GM20431 (cell line): ENCODE measurements at regions not wholly inside any gene's neighbourhood (a gene's known extent, or its start where the extent isn't known, plus 50 kb on each side); places are given as distances from the start of the nearest gene placed in this dataset.

ENCODE experiments used
- in situ Hi-C: fragments of 300-500 bp; cut with MseI, MboI; formaldehyde crosslinking; loops from one replicate; pipeline ENCODE4 v1.15.0; 2020; ENCODE audit warnings: low sequenced_read_pairs; ENCODE audit not compliant: unreplicated experiment

DNA sequence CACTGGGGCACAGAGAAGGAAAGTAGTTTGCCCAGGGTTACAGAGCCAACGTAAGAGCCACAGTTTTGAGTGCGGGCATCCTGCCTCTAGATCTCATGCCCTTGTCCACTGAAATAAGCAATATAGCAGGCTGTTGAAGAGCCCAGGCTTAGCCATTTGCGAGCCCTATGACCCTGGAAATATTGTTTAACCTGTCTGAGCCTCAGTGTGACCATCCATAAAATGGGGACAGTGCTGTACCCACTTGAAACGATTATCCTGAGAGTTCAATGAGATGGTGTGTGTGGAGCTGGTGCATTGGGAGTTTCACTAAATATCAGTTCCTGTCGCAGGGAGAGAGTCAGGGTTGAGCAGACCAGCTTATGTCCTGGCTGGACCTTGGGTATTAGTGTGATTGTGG is 173.1 kb upstream of the KCNG1 start:
- in situ Hi-C loops = no loop called here

DNA sequence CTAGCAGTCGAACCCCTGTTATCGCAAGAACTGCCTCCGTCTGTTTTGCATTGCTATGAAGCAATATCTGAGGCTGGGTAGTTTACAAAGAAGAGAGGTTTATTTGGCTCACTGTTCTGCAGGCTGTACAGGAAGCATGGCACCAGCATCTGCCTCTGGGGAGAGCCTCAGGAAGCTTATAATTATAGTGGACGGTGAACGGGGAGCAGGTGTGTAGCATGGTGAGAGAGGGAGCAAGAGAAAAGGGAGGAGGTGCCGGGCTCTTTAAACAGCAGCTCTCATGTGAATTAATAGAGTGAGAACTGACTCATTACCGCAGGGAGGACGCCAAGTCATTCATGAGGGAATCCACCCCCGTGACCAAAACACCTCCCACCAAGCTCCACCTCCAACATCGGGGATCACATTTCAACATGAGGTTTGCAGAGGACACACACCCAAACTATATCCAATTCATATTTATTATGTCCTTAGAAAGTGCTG is 172.6 kb upstream of the KCNG1 start:
- in situ Hi-C loops = no loop called here

DNA sequence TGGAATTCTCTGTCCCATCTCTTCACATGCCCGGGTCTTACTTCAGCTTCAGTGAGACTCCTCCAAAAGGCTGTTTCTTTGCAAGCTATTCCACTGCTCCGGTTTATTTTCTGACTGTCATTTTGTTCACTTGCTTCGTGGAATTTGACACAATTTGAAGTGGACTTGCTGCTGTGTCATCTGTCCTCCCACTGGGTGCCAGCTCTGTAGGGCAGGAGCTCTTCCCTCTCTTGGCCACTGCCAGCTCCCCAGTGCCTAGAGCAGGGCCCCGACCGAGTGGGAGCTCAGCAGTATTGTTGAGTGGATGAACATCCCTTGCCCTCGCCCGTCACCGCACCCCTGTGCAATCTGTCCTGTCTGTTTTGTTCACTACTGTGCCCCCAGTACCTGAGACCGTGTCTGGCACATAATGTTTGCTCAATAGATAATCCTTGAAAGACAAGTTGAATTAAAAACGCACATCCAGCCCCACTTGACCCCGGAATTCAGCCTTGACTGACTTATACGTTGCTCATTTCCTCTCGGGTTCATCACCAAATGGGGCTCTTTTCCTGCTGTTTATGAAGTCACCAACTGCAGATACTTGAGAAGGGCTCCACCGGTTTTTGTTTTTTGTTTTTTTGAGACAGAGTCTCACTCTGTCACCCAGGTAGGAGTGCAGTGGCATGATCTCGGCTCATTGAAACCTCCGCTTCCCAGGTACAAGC is 170.3 kb upstream of the KCNG1 start:
- in situ Hi-C loops = no loop called here

DNA sequence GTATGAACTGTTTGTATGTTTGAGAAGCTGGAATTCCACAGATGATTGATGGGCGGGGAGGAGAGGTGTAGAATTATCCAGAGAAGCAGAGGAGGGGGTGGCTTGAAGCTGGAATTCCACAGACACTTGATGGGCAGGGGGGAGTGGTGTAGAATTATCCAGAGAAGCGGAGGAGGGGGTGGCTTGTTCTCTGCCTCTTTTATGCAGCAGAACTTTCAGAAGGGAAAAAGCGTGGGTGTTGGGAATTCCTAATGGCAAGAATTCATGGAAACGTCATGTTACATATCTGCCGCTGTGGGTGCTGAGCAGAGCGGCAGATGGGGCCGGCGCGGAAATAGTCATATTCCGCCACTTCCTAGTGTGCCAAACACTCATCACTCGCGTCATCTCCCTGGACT is 167.9 kb upstream of the KCNG1 start:
- in situ Hi-C loops = no loop called here

DNA sequence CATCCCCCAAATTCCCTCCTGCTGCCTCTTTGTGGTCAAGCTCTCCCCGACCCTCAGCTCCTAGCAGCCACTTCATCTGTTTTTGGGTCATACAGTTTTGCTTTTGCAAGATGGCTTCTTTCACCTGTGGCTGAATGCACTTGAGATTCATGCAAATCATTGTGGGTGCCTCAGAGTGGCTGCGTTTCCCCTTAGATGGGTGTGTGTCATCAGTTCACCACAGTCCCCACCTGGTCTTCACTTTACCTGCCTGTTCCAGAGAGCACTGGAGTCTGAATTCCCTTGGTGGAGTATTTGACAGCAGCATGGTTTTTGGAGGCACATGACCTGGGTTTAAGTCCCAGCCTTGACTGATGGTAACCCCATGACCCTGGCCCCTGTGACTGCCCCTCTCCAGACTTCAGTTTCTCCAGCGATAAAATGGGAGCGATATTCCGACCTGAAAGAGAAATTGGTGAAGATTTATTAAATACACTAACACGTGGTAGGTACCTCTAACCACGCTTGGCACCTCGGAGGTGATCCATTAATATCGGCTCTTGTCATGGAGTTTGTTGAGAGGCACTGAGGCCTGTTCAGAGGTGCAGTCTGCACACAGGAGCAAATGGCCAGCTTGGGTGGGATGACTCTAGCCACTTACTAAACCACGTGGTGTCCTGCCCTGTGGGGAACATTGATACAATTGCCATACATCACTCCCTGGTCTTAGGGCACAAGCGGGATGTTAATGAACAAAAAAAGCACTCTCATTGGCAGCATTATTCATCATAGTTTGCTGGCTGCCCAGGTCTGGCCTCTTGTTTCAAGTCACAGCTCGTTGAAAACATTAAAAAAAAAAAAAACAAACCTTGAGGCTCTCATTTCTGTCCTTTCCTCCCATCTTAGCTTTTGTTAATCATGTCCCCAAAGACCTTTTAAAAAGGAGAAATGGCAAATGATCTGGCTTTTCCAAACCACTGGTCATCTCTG is 167.2 kb upstream of the KCNG1 start:
- in situ Hi-C loops = no loop called here

DNA sequence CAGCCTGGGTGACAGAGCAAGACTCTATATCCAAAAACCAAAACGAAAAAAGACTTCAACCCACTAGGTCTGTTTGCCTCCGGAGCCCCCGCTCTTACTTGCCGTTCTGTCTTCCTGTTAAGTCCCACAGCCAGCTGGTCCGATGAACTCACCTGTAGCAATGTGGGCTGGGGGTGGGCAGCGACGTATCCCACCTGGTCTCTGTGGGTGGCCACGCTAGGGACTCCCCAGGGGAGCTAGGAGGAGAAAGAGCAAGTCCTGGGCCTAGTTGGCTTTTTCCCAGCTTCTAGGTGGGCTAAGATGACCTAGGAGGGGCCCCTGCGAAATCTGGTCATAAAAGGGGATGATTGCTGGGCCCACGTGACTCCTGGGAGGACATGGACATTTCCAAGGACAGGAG is 166.0 kb upstream of the KCNG1 start:
- in situ Hi-C loops = no loop called here

DNA sequence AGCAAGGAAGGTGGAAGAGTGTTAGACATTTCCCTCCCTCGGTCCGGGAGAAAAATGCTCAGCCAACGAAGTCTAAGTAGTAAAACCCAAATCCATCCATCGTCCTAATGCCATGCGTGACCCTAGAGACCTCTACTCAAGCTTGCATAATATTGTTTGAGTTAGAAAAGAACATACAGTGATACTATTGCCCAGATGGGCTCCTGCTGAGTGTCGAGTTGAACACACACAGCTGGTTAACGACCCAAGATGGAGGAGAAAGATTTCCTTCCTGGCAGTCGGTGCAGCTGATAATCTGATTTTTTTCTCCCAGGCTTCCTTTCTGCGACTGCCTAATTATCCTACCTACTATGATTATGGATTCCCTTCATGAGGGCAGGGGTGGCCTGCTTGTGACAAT is 164.4 kb upstream of the KCNG1 start:
- in situ Hi-C loops = no loop called here

DNA sequence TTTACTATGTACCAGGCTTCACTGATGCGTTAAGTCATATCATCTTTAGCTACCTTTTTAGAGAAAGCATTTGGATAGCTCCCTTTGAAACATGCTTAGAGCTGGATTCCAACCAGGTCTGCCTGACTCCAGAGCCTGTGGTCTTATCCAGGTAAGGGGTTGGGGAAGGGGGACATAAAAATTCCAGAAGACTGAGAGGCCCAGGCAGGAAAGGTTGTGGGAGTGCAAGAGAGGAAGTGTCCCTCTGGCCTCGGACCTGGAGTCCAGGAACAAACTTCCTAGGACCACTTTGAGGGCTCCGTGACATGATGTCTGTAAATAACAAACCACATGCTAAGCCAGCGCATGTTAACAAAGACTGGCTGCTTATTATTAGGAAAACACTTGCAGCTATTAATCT is 163.0 kb upstream of the KCNG1 start:
- in situ Hi-C loops = no loop called here

DNA sequence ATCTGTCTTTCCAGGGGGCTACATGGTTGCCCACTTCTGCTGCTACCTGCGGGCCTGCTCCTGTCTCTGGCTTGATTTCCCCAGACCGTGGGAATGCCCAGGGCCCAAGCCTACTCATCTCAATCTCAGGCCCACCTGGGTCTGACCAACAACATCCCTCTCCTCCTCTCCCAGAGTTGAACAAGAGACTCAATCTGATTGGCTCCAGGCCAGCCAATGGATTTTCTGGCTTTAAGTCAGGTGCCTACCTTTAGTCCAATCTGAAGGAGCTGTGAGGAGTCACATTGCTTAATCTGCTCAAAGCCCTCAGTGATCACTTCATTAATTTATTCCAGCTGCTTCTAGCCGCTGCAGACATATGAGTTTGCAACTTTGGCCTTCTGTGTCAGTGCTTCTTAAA is 162.4 kb upstream of the KCNG1 start:
- in situ Hi-C loops = no loop called here

DNA sequence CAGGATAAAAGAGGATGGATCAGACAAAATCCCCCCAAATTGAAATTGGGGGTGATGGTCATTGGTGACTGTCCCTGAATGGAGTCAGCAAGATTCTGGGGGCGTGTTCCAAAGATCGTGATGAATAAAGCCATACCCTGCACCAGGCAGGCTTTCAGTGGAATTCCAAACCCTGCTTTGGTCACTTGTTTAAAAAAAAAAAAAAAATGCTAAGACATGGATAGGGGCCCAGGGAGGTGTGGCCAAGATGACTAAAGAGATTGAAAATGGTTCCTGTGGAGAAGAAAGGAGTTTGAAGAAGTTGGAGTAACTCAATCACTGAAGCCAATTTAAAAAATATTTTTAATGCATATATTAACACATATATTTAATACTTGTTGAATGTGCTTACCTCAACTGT is 161.4 kb upstream of the KCNG1 start:
- in situ Hi-C loops = no loop called here

DNA sequence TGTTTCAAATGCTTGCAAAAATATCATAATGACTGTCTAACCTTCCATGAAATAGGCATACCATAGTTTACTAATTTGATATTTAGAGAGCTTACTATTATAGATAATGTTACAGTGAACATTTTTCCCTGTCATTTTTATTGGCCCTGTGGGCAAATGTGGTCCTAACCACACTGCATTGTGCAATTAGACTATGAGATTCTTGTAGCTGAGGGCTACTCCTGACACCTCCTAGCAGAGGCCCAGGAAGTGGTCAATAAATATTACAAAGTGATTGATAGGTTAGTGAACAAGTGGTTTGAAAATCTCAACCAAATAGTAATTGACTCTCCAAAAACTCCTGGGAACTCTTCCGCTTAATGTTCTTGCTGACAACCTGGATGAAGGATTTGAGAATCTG is 160.5 kb upstream of the KCNG1 start:
- in situ Hi-C loops = no loop called here

DNA sequence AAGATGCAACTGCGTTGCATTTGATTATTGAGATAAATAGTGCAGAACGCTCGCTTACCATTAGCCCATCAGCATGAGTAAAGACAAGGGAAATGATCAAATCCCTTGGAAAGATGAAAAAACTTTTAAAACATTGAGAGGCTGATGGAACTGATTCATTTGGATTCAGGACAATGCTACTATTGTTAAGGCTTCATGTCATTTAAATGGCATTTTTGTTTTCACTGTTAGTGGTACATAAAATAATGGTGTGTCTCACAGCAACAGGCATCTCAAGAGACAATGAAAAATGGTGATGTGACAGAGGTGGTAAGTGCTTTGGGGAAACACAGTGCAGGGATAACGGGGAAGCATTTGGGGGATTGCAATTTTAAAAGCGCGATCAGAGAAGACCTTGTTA is 159.7 kb upstream of the KCNG1 start:
- in situ Hi-C loops = no loop called here

DNA sequence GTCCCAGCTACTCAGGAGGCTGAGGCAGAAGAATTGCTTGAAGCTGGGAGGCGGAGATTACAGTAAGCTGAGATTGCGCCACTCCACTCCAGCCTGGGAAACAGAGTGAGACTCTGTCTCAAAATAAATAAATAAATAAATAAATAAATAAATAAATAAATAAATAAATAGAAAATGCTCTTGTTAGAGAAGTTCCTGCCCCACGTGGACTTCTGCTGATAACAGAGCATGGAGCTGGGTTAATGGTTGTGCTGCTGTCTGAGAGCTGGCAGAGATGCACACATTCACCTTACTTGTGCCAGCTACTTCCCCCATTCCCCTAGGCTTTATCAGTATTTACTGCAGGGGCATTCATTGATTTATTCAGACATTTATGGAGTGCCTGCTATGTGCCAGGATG is 155.2 kb upstream of the KCNG1 start:
- in situ Hi-C loops = no loop called here

DNA sequence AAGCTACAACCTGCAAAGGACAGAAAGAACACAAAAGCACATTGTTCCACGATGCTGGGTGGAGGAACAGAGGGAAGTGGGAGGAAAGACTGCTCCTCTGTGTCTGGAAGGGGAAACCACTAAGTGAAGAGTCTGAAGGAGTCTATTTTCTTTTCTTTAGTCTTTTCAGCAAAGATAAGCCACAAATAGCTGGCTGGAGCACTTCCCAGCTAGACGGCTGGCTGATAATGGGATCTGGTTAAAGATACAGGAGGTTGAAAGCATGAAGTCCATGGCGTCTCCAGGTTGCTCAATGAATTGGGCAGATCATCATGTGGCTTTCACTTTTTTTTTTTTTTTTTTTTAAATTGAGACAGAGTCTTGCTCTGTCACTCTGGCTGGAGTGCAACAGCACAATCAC is 154.0 kb upstream of the KCNG1 start:
- in situ Hi-C loops = no loop called here

DNA sequence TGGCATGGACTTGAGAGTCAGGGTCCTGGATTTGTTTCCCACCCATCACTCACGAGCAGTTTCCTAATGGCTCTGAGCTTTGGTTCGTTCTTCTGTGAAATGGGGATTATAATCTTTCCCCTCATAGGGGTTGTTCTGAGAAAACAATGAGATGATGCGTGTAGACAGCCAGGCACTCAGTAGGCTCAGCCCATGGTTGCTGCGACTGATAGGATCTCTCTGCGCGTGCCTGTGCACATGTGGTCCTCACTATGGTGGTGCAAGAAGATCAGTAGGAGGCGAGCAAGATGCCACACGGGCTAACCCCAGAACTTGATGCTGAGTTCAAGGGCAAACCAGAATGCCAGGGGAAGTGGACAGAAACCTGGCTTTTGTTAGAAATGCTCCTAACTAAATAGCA is 153.5 kb upstream of the KCNG1 start:
- in situ Hi-C loops = no loop called here

DNA sequence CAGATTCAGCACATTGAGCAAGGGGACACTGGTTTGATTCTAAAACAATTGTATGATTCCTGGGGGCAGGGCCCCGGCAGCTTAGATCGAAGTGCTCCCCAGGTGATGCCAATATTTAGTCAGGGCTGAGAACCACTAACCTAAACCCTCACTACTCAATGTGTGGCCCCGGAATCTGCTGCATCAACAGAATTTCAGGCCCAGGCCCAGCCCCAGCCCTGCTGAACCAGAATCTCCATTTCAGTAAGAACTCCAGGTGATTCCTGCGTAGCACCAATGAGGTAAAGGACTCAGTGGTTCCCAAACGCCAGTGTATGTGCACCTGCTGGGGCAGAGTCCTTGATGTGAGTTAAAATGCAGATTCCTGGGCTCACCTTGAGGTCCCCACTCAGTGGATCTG is 152.8 kb upstream of the KCNG1 start:
- in situ Hi-C loops = no loop called here

DNA sequence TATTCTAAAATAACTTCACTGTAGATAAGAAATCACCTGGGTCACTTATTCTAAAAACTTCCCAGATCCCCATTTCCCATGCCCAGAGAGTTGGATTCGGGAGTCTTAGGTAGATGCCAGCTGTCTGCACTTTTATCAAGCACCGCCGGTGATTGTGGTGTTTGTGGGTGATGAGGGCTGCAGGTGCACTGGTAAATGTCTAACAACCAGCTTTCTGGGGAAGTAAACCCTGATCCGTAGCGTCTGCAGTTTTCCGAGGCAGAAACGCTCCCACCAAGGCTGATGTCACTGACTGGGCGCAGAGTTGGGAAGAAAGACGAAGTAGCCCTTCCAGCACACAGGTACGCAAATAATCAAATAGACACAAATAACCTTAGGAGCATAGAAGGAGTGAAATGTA is 152.2 kb upstream of the KCNG1 start:
- in situ Hi-C loops = no loop called here

DNA sequence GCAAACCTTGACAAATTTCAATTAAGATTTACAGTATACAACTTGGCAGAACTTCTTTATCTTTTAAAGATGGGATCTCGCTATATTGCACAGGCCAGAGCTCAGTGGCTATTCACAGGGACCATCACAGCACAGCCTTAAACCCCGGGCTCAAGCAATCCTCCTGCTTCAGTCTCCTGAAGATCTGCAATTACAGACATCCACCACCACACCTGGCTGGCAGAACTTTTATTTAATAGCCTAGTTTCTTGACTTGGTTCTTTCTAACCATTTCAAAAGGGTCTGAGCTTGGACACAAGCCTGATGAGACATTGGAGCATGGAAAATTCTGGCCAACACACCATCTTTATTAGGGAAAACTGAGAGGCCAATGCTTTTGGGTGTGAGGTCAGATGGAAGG is 151.6 kb upstream of the KCNG1 start:
- in situ Hi-C loops = no loop called here

DNA sequence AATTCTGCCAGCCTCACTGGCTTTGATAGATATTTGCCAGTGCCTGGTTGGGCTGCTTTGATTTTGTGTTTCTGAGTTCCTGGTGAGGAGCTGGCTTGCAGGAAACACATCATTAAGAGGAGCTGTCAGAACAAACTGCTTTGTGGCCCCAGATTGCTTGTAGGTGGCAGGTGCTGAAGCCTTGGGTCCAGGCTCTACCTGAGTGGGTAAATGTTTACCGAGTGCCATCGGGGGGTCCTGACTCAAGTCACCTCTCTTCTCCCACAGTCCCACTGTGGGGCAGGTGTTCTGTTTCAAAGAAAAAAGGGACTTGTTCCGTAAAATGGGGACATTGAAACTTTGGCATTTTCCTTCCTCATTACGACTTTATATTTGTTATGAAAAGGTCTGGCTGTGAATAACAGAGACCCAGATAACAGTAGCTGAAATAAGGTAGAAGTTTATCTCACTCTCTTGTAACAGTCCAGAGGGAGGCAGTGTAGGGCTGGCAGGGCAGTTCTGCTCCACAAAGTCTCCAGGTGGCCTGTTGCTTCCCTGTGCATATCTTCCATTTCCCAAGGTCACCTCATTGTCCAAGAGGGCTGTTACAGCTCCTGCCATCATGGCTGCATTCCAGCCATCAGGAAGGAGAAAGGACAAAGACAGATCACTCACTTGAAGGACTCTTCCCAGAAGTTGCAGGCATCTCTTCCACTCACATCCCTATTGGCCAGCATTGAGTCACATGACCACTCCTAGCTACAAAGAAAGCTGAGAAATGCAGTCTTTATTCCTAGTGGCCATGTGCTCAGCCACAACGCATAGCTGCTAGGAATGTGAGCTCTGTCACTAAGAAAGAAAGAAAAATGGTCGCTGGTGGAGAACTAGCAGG is 149.9 kb upstream of the KCNG1 start:
- in situ Hi-C loops = no loop called here

DNA sequence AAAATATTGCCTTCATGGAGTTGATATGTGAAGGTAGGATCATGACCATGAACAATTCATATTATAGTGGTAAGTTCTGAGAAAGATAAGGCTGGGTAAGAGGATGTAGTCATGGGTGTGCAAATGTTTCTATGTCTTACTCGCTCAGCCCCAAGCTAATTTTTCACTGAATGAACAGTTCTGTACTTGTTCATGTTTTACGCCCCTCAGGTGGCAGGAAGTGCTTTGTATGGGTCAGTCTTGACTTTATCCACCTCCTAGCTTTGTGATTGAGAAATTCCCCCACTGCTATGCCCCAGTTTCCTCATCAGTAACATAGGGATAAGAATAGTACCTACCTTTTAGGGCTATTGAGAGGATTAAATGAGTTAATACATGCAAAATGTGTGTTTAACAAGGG is 148.2 kb upstream of the KCNG1 start:
- in situ Hi-C loops = no loop called here

DNA sequence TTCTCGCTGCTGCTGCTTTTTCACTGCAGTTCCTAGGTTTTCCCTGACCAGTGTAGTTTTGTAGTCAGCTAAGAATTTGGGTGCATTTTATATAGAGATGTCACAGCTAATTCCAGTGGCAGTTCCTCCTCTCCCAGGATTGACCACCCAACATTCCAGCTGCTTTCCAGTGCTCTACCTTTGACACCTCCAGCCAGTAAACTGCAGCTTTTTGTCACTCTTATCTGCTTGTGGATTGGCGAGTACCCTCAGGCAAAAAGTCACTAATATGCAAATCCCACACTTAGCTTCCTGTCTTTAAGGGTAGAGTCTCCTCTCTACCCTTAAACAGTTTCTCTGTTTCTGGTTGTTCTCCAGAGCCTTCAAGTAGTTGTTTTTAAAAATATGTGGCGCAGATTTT is 146.9 kb upstream of the KCNG1 start:
- in situ Hi-C loops = no loop called here
